LHCN-M2 (cell line): ENCODE measurements at regions not wholly inside any gene's neighbourhood (a gene's known extent, or its start where the extent isn't known, plus 50 kb on each side); places are given as distances from the start of the nearest gene placed in this dataset.

Source experiments
- DNase-seq: peaks from one replicate; pipeline ENCODE4 v3.0.0-alpha.2; 2012; ENCODE audit warnings: low read depth

- DNase-seq = no peak
These were observed 218.2 kb upstream of the FMR1 start for GRCh38 chrX:147693511-147693910.

- DNase-seq = no peak
These were observed 212.7 kb upstream of the FMR1 start for GRCh38 chrX:147699061-147699460.

- DNase-seq = no peak
These were observed 201.4 kb upstream of the FMR1 start for GRCh38 chrX:147710301-147710700.

GRCh38 chrX:147733369-147733768, 178.3 kb upstream of the FMR1 start:
- no peak for DNase-seq

GRCh38 chrX:147735364-147735763, 176.4 kb upstream of the FMR1 start:
- DNase-seq = no peak

- DNase-seq = no peak
These were observed 175.7 kb upstream of the FMR1 start for GRCh38 chrX:147736045-147736444.

- no peak for DNase-seq
These were observed 174.0 kb upstream of the FMR1 start for GRCh38 chrX:147737690-147738089.

GRCh38 chrX:147738265-147738664, 173.5 kb upstream of the FMR1 start:
- DNase-seq = no peak

GRCh38 chrX:147739196-147739595, 172.5 kb upstream of the FMR1 start:
- no peak for DNase-seq

GRCh38 chrX:147741776-147742175, 169.9 kb upstream of the FMR1 start:
- no peak for DNase-seq

GRCh38 chrX:147749308-147749707, 162.4 kb upstream of the FMR1 start:
- no peak for DNase-seq

- DNase-seq = no peak
These were observed 154.0 kb upstream of the FMR1 start for GRCh38 chrX:147757750-147758149.

GRCh38 chrX:147763131-147763530, 148.6 kb upstream of the FMR1 start:
- no peak for DNase-seq

- no peak for DNase-seq
These were observed 146.9 kb upstream of the FMR1 start for GRCh38 chrX:147764868-147765267.

GRCh38 chrX:147770858-147771257, 140.9 kb upstream of the FMR1 start:
- DNase-seq = no peak

GRCh38 chrX:147776988-147777387, 134.7 kb upstream of the FMR1 start:
- DNase-seq = no peak

- DNase-seq = no peak
These were observed 132.5 kb upstream of the FMR1 start for GRCh38 chrX:147779173-147779572.

- DNase-seq = no peak
These were observed 129.9 kb upstream of the FMR1 start for GRCh38 chrX:147781844-147782243.

- no peak for DNase-seq
These were observed 122.9 kb upstream of the FMR1 start for GRCh38 chrX:147788641-147789350.

- no peak for DNase-seq
These were observed 111.1 kb upstream of the FMR1 start for GRCh38 chrX:147800663-147801062.

- DNase-seq = peak; percentile 10
These were observed 107.8 kb upstream of the FMR1 start for GRCh38 chrX:147803948-147804347.

GRCh38 chrX:147811803-147812202, 99.9 kb upstream of the FMR1 start:
- DNase-seq = no peak

GRCh38 chrX:147827070-147827469, 84.6 kb upstream of the FMR1 start:
- no peak for DNase-seq

- DNase-seq = no peak
These were observed 83.0 kb upstream of the FMR1 start for GRCh38 chrX:147828719-147829118.
